Stimulated activated CD8-positive, alpha-beta memory T cell treated with anti-CD3 and anti-CD28 coated beads, Interleukin-15, amount 100 ng/mL, for 48 hours (primary cell): ENCODE measurements at regions not wholly inside any gene's neighbourhood (a gene's known extent, or its start where the extent isn't known, plus 50 kb on each side); places are given as distances from the start of the nearest gene placed in this dataset.
"Not testable (repeated sequence)": the region's sequence is repeated elsewhere in the genome, so short reads cannot be mapped to it uniquely, and the experiment has no call there.

ENCODE experiments used
- DNase-seq, 2 donors: peaks; one replicate each; pipeline ENCODE4 v3.0.0-alpha.2; 2020; ENCODE audit warnings: low read depth in 2 of 2

DNA sequence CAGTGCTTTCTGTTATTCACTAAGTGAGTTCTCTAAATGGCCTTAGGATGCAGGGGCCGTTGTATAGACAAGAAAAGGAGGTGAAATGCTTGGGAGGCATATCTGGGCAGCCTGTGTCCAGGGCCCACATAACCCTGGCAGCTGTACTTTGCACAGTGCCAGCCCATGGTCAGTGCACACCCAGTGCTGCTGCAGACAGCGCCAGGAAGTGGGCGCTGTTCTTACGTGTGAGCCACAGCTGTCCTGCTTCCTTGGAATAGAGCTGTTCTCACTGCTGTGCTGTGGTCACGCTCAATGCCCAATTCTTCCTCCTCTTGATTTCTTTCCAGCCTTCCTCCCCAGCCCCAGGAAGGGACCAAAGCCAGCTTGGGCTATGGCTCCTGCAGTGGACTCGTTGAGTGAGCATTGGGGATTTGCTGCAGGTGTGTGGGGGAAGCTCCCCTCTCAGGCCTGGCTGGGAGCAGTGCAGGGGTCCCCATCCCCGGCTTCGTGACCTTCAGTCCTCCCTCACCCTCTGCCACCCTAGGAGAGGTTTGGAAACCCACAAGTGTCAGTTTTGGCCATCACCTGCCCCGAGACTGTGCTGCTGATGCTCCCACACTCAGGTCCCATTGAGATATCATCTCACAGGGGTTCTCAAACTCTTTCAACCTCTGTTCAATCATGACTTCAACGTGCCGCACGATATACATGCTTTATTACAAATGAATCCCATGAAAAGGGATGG is 246.8 kb upstream of the EXOC2 start:
- no peak for DNase-seq

DNA sequence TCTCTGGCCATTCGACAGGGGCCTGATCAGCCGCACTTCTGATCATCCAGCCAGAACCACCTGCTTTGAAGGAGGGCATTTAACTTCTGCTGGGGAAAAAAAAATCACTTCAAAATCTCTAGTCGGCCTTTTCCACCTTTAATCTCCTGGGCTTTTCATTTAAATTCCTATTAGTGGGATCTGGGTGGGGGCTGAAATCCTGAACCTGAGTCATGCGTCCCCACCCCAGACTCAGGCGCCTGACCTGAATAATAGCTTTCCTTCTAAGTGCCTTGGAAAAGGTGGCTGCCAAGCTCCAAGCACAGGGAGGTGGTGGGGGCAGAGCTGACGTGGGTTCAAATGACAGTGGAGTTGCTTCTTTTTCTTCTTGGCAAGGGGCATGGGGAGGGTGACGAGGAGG is 246.0 kb upstream of the EXOC2 start:
- DNase-seq = no peak

DNA sequence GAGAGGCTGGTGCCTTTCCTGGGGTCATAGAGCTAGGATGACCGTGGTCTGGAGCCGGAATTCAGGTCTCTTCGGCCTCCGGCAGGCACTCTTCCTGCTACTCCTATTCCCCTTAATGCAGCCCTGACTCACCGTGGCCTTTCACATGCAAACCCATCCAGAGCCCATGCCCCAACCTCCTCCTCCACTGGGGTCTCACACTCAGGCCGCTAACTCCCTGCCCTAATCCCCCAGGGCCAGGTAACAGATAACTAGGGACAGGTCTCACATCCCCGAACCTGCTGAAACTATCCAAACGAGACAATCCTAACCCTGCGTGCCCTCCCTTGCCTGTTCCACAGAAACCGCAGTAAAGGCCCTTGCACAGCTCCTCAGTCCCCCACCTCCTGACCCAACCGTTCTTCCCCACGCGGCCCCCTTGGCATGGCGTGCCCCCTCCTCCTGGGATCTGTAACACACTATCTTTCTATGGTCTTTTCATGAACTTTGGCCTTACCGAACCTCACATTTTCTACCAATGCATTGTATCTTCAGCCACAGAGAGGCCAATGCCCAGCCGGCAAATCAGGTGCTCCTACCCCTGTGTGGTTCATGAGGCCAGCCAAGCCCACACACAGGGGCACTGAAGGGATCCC is 245.4 kb upstream of the EXOC2 start:
- no peak for DNase-seq

DNA sequence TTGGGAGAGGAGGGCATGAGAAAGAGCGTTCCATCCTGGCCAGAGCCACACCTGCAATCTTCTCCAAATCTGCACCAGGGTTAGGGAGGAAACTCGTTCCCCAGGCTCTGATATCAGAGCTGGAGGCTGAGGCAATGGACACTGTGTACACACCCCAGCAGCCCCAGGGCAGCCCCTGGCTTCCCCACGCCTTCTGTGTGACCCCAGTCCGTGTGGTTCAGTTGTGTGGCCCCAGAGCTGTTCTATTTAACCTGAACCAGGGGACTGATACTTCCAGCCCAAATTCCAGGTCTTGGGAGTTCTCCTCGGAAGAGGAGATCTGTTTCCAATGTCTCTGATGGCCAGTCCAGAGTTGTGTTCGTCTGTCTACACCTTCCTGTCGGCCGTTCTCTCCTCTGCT is 242.6 kb upstream of the EXOC2 start:
- no peak for DNase-seq

DNA sequence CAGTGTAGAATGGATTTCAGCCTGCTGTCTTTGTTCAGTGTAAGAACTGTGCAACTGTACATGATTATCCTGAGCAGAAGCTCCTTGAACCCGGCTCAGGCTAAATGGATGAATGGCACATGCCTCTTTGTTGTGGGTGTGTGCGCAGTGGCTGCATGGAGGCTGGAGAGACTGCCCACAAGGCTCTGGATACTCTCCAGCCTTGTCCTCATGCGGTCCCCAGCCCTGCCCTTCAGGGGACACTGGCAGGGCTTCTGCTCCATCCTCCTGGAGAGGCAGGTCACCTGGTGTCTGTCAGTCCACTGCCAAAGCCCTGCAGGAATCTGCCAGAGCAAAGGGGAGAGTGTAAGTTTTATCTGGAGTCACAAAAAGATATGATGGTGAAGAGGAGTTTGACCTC is 241.7 kb upstream of the EXOC2 start:
- no peak for DNase-seq

DNA sequence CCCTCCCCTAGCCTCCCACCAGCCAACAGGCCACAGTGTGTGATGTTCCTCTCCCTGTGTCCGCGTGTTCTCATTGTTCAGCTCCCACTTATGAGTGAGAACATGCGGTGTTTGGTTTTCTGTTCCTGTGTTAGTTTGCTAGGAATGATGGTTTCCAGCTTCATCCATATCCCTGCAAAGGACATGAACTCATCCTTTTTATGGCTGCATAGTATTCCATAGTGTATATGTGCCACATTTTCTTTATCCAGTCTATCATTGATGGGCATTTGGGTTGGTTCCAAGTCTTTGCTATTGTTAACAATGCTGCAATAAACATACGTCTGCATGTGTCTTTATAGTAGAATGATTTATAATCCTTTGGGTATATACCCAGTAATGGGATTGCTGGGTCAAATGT is 239.0 kb upstream of the EXOC2 start:
- not testable (repeated sequence) for DNase-seq

DNA sequence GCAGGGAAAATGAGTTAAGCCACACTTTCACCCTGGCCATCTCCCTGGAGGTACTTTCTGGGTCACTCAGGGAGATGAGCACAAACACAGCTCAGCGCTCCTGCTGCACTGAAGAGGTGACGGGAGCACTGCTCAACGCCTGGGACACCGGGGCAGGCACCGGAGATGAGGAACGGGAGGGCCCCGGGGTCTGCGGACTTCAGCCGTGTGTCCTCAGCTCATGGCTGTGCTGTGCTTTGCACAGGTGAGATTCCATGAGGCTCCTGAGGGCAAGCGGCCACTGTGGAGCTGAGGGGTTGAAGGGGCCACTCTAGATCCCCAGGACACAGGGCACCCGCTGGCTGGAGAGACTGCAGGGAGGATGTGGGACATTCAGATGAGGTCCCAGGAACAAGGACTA is 234.2 kb upstream of the EXOC2 start:
- DNase-seq = no peak

DNA sequence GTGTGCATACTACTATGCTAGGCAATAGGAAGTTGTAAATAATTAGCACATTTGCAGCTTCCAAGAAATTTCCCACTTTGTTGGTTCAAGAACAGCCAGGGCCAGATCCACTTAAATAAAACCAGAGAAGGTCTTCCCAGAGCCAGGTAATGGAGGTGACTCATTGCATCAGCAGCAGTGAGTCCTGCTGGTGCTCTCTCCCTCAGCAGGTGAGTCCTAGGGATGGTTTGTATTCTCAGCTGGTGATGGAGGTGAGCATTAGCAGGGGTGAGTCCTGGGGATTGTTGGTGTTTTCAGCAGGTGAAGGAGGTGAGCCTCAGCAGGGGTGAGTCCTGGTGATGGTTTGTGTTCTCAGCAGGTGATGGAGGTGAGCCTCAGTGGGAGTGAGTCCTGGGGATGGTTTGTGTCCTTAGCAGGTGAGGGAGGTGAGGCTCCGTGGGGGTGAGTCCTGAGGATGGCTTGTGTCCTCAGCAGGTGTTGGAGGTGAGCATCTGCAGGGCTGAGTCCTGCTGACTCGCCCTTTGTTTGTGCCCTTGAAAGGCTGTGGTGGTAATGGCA is 232.8 kb upstream of the EXOC2 start:
- DNase-seq = no peak

DNA sequence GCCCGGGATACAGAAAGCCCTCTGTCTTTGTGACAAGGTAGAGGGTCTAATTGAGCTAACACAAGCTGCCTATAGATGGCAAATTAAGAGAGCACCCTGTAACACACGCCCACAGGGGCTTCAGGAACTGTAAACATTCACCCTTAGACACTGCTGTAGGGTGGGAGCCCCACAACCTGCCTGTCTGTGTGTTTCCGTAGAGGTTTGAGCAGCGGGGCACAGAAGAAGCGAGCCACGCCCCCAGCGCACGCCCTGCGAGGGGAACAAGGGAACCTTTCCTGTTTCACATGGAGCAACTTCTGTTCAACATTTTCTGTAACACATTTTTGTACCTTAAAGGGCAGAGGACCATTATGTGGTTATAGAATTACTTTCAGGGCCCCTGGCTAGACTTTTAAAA is 231.7 kb upstream of the EXOC2 start:
- no peak for DNase-seq

DNA sequence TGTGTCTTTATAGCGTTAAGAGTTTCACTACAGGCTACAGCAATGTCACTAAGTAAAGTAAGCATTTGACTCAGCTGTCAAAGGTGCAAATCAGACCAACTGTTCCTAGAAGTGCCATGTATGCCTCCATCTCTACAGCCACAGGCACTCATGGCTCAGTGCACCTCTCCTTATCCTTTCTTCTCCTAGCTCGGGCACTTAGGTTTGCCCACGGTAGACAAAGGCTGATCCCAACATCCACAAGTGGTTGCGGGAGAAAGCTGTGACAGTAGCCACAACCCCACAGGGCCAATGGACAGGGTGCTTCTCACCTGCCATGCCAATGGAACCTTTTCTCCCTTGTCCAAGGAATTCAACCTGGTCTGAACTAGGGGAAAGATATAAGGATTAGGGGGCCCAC is 228.5 kb upstream of the EXOC2 start:
- no peak for DNase-seq

DNA sequence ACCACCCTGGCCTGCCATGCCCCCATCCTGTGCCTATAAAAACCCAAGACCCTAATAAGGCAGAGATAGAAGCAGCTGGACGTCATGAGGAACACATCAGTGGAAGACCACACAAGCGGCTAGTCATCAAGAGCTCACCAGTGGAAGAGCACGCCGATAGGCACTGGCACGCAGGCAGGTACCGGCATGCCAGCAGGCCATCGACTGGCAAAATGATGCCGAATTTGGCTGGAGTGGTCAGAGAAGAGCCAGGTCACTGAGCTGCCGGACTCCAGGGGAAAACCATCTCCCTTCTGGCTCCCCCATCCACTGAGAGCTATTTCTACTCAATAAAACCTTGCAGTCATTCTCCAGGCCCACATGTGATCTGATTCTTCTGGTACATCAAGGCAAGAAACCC is 227.6 kb upstream of the EXOC2 start:
- DNase-seq = no peak

DNA sequence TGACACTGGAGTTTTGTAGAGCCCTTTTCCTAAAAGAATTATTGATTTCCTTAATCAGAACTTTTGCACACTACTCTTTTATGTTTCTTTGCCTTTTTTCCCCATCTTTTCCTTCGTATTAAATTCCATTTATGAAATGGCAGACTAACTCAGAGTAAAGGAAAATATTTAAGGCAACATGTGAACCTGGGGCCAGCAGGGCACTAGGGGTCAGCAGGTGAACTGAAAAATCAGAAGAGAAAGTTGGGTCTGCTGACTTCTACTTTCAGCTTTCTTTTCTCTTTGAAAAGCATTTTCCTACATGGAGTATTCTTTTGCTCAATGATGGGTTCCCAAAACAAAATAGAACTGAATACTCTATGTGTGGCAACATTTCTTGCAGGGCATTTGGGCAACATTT is 226.6 kb upstream of the EXOC2 start:
- no peak for DNase-seq

DNA sequence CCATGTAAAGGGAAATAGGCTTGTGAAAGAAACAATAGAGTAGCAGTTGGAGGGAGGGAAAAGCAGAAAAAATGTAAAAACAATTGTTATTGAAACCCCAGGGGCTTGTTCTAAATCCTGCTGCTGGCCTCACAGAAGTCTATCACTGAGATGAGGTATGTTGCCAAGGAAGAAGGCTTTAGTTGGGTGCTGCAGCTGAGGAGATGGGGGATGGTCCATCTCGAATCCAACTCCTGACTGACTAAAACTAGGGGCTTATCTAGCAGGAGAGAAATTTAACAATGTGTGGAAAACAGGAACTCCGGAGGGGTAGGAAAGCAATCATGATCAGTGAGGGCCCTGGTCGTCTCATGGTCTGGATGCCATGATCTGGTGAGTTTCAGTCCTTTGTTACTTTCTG is 225.0 kb upstream of the EXOC2 start:
- no peak for DNase-seq

DNA sequence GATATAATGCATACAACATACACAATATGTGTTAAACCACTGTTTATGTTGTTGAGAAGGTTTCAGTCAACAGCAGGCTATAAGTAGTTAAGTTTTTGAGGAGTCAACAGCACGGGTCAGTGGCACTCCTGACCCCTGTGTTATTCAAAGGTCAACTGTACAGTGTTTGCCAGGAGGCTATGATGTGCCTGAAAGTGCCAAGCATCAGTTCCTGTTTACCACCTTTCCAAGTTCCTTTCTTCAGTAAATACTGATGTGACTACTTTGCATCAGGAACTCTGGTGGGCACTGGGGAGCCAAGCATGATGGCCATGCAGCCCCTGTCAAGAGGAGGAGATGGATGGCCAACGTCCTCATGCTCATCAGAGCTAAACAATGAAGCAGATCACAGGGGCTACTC is 224.4 kb upstream of the EXOC2 start:
- DNase-seq = no peak

DNA sequence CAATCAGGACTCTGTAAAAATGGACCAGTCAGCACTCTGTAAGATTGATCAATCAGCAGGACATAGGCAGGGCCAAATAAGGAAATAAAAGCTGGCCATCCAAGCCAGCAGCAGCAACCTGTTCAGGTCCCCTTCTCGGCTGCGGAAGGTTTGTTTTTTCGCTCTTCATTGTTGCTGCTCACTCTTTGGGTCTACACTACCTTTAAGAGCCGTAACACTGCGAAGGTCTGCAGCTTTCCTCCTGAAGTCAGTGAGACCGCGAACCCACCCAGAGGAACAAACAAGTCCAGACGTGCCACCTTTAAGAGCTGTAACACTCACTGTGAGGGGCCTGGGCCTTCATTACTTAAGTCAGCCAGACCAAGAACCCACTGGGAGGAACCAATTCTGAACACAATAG is 223.2 kb upstream of the EXOC2 start:
- DNase-seq = no peak

DNA sequence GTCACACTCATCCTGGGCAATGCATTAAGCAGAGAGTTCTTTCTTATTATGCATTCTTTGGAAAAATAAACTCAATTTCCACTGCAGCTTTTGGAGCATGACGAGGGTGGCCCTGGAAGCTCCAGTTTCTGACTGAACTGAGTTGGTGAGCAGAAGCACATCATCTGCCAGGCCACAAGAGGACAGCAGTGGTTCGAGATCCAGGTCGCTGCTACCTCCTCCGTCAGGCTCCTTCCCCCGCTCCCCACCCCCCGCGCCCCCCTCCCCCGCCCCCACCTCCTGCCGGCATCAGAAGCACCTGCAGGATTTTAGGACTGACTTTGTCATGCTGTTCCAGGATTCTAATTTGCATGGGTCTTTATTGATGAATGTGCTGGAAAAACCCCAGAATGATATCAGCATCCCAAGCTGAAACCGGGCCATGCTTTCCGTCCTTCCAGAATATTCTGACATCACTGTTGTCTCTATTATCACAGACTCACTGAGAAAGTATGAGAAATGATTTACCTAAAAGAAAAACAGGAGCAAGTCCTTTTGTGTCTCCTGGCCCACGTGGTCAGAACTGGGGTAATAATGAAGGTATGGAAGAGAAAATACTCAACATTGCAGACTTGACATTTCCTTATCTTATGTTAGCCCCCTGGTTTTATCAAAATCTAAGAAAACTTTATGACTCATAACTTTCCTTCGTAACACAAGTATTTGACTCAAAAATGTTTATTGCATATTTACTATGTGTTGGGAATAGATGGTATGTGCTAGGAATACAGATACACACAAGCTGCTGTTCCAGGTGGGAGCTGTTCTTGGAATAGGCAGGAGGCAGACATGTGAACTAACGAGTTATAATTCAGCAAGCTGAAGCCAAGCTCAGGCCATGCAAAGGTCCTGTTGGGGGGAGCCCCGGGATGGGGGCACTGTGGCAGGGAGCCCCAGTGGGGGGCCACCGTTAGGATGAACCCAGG is 220.2 kb upstream of the EXOC2 start:
- DNase-seq = no peak

DNA sequence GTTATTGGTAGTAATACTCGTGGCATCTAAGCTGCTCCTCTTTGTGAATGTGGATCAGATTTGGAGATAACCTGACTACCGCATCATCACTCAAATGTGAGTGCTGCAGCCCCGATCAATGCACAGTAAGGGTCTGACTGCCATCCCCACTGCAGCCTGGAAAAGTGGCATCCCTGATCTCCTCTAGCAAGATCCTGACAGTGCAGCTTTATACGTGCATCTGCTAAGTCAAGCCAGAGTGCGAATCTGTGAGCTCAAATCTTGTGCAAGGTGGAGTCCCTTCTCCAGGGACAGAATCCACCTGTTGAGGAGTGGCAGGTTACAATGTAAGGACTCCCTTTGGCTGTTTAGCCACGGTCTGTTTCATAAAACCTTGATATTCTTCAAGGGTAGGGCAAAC is 215.0 kb upstream of the EXOC2 start:
- DNase-seq = no peak

DNA sequence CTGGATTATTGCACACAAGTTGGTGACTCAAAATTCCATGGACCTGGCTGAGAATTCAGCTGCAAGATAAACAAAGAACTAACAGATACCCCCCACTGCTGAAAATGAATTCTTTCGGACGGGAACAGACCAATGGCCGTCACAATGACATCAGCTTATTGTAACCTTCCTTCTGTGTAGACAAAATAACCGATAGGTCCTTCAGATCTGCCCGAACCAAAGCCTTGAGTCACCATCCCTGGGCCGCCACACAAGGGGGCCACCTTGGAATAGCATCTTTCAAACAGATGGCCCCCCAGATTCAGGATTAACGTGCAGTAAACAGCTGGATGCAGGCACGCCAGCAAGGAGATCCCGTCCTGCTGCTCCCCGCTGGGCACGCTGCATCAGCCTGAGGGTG is 214.0 kb upstream of the EXOC2 start:
- DNase-seq = no peak

DNA sequence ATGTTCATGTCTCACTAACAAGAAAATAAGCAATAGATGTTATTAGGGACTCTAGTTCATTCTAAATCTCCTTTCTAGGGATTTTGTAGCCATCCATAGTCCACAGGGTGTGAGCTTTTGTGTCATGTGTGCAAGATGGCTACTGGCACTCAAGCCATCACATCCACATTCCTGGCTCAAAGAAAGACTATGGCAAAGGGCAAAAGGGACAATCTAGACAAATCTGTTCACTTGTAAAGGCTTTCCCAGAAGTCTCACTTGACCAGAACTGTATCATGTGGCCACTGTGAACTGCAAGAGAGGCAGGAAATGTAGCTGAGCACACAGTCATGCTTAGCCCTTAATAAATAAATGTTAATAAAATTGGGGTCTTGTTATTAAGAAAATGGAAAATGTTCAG is 212.6 kb upstream of the EXOC2 start:
- no peak for DNase-seq

DNA sequence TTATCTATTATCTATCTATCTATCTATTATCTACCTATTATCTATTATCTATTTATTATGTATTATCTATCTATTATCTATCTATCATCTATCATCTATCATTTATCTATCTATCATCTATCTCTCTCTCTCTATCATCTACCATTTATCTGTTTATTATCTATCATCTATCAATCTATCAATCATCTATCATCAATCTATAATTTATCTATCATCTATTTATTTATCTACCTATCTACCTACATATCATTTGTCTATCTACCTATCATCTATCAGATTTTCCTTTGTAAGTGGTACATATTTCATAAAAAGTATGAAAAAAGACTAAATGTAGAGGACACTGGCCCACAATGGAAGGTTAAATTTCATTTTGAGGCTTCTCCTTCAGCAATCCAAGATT is 212.1 kb upstream of the EXOC2 start:
- DNase-seq = no peak

DNA sequence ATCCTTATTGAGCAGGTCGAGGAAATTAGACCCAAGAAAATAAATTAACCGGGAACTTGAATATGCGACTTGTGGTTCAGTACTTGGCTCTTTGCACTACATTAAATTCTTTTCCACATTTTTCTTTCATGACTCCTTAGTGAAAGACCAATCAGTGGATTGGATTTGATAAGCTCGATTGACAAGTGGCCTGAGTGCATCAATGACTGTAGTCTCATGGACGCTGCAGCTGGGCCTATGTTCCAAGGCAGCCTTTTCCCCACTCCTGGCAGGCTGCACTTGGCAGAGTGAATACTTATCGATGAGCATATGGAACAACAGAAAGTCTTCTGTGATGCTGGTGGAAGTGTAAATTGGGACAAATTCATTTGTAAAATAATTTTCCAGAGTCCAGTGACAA is 210.8 kb upstream of the EXOC2 start:
- DNase-seq = no peak

DNA sequence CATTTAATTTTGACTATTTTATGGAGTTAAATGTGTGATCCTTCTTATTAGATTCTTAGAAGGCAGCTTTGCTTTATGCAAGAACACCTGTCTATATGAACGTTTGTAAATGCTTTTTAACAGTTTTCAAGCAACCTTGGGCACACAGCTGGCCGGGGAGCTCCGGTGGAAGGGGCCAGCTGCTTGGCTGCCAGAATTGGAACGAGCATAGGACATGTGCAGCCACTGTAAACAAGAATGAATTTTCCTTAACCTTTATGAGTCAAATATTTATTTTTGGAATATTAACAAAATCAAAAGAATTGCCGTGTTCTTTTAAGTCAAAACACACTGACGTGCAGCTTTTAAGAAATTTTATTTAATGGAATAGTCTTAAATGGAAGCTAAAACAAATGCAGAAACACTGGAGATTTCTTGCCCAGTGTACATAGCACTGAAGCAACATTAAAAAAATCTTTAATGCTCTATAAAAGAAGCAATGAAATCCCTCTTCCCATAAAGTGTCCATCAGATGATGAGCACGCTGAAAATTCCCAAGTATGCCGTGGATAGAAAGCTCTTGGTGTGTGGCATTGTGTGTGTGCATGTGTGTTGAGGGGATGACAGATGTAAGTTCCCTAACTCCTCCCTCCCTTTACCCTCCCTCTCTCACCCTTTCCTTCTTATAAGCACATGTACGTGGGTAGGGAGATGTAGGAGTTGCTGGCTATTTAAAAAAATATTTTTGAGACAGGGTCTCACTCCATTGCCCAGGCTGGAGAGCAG is 208.9 kb upstream of the EXOC2 start:
- no peak for DNase-seq
